Head of caudate nucleus (tissue), 42 donors: ENCODE measurements at regions not wholly inside any gene's neighbourhood (a gene's known extent, or its start where the extent isn't known, plus 50 kb on each side); places are given as distances from the start of the nearest gene placed in this dataset.

Source experiments
- DNase-seq, 42 donors: peaks; one replicate each; pipeline versions ENCODE4 v3.0.0 to v3.0.0-alpha.2; 2020 to 2021; ENCODE audit warnings: mixed read lengths in 7 of 42
- intact Hi-C: fragments of 100-400 bp; cut with DNase I; formaldehyde crosslinking; loops from one replicate; pipeline ENCODE4 v1.15.0; 2022

DNA sequence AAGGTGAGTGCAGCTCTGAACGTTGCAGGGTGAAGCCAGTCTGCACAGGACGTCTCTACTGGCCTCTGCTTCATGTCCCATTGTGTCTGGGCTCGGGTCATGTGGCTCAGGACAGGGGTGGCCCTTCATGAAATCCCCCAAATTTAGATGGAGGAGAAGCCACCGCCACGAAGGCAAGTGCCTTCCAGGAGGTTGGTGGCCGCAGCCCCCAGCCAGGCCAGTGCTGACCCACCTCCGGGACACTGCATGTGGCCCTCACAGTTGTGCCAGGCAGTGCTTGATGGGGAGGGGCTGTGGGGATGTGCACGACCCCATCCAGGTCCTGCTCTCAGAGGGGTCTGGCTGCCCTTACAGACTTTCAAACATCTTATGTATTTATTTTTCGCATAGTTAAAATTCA is 1311.1 kb downstream of the BRD1 start:
- no peak for DNase-seq
- intact Hi-C loops = no loop called here

- intact Hi-C loops = no loop called here
- no peak for DNase-seq
These were observed 1312.0 kb downstream of the BRD1 start for GRCh38 chr22:48515571-48516200.

- intact Hi-C loops = no loop called here
- DNase-seq = no peak
These were observed 1313.7 kb downstream of the BRD1 start for GRCh38 chr22:48513929-48514328.

DNA sequence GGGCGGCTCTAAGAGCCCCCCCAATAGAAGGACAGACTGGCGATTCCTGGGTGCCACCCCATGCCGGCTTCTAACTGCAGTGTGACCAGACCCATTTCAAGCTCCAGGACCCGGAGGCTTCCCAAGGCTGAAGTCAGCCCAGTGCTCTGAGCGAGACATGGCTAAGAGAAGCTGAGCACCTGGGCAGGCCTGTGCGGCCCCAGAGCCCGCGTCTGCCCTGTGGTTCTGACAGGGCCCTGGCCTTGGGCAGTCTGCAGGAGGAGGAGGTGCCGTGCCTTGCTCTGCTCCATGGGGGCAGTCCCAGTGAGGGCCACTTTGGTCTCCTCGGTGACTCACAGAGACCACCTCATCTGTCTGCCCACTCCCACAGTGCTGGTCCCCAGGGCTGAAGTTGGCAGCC is 1314.2 kb downstream of the BRD1 start:
- no peak for DNase-seq
- intact Hi-C loops = no loop called here

- intact Hi-C loops = no loop called here
- no peak for DNase-seq
These were observed 1315.8 kb downstream of the BRD1 start for GRCh38 chr22:48511781-48512327.

- intact Hi-C loops = no loop called here
- DNase-seq = peak; percentile 40 to 92 (median 72)
These were observed 1316.5 kb downstream of the BRD1 start for GRCh38 chr22:48511211-48511610.

DNA sequence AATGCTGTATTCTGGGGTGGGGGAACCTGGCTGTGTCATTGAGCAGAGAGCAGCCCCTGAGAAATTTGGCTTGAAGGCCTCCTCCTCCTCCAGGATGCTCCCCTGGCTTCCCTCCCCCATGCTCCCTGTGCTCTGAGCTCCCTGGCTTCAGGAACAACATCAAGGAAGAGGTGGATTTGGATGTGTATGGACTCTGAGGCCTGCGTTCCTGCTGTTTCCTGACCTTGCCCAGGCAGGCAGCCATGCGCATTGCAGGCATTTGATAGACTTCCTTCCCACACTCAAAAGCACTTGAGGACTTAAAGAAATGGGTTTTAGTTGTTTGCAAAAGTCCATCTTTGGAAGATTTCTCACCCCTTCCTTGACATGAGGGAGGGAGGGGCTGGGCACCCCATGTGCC is 1317.1 kb downstream of the BRD1 start:
- no peak for DNase-seq
- intact Hi-C loops = no loop called here

DNA sequence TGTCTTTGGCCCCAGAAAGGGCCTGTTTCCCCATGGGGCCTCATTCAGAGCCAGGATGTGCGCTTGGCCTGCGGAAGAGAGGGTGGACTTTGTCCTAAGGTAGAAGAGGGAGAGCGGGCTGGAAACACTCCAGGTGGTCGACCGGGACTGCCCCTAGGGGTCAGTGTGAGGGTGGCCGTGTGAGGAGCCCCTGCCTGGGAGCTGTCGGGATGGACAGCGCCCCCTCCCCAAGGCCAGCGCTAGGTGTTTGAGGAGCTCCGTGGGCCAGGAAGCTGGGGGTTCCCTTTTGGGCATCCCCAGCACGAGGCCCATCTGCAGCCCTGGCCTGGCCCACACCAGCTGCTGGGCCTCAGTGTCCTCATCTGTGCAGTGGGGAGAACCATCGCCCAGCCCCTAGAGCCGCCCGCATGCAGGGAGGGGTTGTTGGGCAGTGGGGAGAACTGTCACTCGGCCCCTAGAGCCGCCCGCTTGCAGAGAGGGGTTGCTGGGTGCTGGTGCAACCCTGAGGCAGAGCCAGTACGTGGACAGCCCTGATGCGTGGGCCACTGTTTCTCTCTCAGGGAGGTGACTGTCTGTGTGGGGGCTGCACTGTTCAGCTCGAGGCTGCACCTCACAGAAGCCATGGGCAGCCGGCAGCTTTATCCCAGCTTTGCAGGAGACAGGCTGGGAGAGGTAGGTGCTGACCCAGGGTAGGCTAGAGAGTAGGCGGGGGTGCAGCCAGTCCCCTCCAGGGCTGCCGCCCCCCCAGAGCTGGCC is 1319.9 kb downstream of the BRD1 start:
- DNase-seq = no peak
- intact Hi-C loops = no loop called here

DNA sequence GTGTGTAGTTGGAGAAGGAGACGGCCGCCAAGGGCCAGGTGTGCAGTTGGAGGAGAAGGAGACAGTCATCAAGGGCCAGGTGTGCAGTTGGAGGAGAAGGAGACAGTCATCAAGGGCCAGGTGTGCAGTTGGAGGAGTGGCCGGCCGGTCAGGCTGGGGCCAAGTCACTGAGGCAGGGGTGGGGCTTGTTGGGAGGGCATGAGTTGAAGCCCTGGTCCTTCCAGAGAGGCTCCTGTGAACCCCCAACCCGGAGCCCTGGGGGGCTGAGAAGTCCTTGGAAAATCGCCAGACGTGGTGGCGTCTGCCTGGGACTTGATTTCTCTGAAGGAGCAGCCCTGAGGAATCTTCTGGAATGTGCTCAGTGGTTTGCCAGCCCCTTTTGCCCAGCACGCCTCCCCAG is 1320.5 kb downstream of the BRD1 start:
- intact Hi-C loops = no loop called here
- DNase-seq = no peak

DNA sequence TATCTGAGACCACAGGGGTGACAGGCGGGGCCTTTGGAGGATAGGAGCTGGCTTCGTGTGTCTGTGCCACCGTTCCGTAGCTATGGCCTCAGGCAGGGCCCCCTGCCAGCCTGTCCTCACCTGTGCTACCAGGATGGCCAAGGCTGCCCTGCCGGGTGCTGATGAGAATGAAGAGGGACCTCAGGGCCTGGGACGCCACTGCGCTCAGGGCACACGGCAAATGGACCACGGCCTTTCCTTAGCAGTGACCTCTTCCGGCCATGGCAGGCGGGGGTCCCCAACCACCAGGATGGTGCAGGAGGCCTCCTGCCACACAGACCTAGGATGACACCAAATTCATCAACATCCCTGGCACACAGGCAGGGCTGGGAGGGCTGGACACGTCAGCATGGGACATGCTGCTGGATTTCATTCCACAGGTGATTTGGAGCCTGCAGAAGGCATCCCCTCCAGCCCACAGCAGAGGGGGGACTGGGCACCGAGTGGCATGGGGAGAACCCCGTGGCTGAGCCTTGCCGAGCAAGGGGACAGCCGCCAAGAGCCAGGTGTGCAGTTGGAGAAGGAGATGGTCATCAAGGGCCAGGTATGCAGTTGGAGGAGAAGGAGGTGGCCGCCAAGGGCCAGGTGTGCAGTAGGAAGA is 1321.0 kb downstream of the BRD1 start:
- intact Hi-C loops = no loop called here
- no peak for DNase-seq

GRCh38 chr22:48505891-48506290 is 1321.8 kb downstream of the BRD1 start:
- intact Hi-C loops = no loop called here
- no peak for DNase-seq

GRCh38 chr22:48504519-48505140 is 1323.0 kb downstream of the BRD1 start:
- intact Hi-C loops = no loop called here
- no peak for DNase-seq

DNA sequence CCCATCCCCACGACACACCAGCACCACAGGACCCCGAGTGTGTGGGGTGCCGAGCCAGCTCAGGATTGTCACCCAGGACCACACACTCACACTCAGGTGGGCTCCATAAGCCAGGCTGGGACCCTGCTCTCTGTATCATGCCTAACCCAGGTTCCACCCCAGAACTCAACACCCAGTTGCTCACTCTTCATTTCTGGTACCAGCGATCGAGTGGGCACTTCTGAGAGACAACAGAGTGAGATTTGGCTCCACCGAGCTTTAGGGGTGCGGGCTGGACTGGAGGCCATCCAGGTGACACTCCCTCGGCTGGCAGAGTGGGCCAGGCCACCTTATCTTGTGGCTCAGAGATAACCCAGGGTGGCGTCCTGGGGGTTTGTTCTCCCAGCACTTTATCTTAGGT is 1323.8 kb downstream of the BRD1 start:
- no peak for DNase-seq

GRCh38 chr22:48503035-48503625 is 1324.5 kb downstream of the BRD1 start:
- no peak for DNase-seq
- intact Hi-C loops = no loop called here

More for the DNA sequence above, 1323.8 kb downstream of the BRD1 start:
- intact Hi-C loops = no loop called here

GRCh38 chr22:48501231-48501750 is 1326.4 kb downstream of the BRD1 start:
- DNase-seq = no peak
- intact Hi-C loops = no loop called here

DNA sequence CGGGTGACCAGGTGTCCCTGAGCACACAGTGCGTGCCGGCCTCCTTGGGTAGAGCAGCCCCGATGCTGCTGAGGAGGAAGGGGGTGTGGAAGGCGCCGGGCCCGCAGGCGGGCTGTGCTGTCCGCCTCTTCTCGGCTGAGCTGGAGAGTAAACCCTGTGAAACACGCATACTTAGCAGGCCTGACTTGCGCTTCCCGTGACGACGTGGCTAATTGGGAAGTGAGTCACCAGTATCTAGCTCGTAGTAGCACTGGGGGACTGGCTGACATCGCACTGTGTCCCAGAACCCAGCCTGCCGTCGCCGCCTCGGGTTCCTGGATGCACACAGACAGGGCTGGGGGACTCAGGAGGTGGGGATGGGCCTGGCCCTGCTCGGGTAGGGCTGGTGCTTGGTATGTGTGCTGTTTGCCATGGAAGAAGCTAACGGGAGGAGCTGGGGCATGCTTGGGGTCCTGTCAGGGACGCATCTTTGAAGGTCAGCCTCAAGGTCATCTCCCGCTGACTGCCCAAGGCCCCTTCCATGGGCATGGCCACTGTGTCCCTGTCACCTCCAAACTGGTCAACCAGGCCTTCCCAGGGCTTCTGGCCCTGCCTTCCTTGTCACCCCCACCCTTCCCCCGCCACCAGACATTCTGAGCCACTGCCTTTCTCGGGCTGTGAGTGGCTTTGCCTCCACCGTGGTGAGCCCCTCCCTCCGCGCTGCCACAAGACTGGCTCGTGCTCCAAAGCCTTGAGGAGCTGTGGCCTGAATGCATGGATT is 1327.0 kb downstream of the BRD1 start:
- intact Hi-C loops = no loop called here
- peak in 22 of 42 donors; percentile 30 to 85 (median 54) for DNase-seq

GRCh38 chr22:48499456-48500425 is 1327.9 kb downstream of the BRD1 start:
- intact Hi-C loops = loop anchor here (10.0 kb wide), 1 partner anchor 1655 kb away; no protein-coding TSS in a partner anchor
- no peak for DNase-seq
